HG03342 (cell line): ENCODE measurements at regions not wholly inside any gene's neighbourhood (a gene's known extent, or its start where the extent isn't known, plus 50 kb on each side); places are given as distances from the start of the nearest gene placed in this dataset.
"Not testable (repeated sequence)": the region's sequence is repeated elsewhere in the genome, so short reads cannot be mapped to it uniquely, and the experiment has no call there.

Source experiments
- ATAC-seq: cut with Tn5 transposase; IDR thresholded peaks from one replicate; pipeline ENCODE4 v1.9.1; 2021; ENCODE audit warnings: mild to moderate bottlenecking, moderate library complexity; ENCODE audit not compliant: unreplicated experiment

GRCh38 chr10:94220717-94221116 is 142.0 kb downstream of the NOC3L start:
- no peak for ATAC-seq

- ATAC-seq = no peak
Observed at GRCh38 chr10:94223702-94224370, 138.9 kb downstream of the NOC3L start.

GRCh38 chr10:94224656-94225055 is 138.1 kb downstream of the NOC3L start:
- no peak for ATAC-seq

GRCh38 chr10:94225589-94225988 is 137.2 kb downstream of the NOC3L start:
- ATAC-seq = no peak

GRCh38 chr10:94230134-94230785 is 132.5 kb downstream of the NOC3L start:
- ATAC-seq = no peak

GRCh38 chr10:94232711-94233383 is 129.9 kb downstream of the NOC3L start:
- no peak for ATAC-seq

- no peak for ATAC-seq
Observed at GRCh38 chr10:94235461-94235860, 127.3 kb downstream of the NOC3L start.

- ATAC-seq = no peak
Observed at GRCh38 chr10:94238006-94238617, 124.6 kb downstream of the NOC3L start.

- ATAC-seq = no peak
Observed at GRCh38 chr10:94239696-94240095, 123.0 kb downstream of the NOC3L start.

- ATAC-seq = no peak
Observed at GRCh38 chr10:94240491-94240890, 122.2 kb downstream of the NOC3L start.

- ATAC-seq = no peak
Observed at GRCh38 chr10:94240901-94241300, 121.8 kb downstream of the NOC3L start.

- ATAC-seq = no peak
Observed at GRCh38 chr10:94251098-94251497, 111.6 kb downstream of the NOC3L start.

- ATAC-seq = no peak
Observed at GRCh38 chr10:94251568-94251967, 111.2 kb downstream of the NOC3L start.

- not testable (repeated sequence) for ATAC-seq
Observed at GRCh38 chr10:94257407-94257806, 105.3 kb downstream of the NOC3L start.

GRCh38 chr10:94260455-94260854 is 102.3 kb downstream of the NOC3L start:
- ATAC-seq = no peak

GRCh38 chr10:94264085-94264484 is 98.7 kb downstream of the NOC3L start:
- ATAC-seq = no peak

GRCh38 chr10:94266091-94266490 is 96.6 kb downstream of the NOC3L start:
- ATAC-seq = no peak

GRCh38 chr10:94268652-94269051 is 94.1 kb downstream of the NOC3L start:
- ATAC-seq = no peak

- no peak for ATAC-seq
Observed at GRCh38 chr10:94274142-94274787, 88.5 kb downstream of the NOC3L start.

- no peak for ATAC-seq
Observed at GRCh38 chr10:94276140-94276539, 86.6 kb downstream of the NOC3L start.

GRCh38 chr10:94277450-94277849 is 85.3 kb downstream of the NOC3L start:
- ATAC-seq = no peak
